HG03432 (cell line): ENCODE measurements at regions not wholly inside any gene's neighbourhood (a gene's known extent, or its start where the extent isn't known, plus 50 kb on each side); places are given as distances from the start of the nearest gene placed in this dataset.
A peak's percentile ranks its signal among the peaks of the same experiment; 100 is the strongest.
"Not testable (repeated sequence)": the region's sequence is repeated elsewhere in the genome, so short reads cannot be mapped to it uniquely, and the experiment has no call there.

Experiments
- ATAC-seq: cut with Tn5 transposase; IDR thresholded peaks from one replicate; pipeline ENCODE4 v1.9.1; 2021; ENCODE audit warnings: mild to moderate bottlenecking, moderate library complexity; ENCODE audit not compliant: unreplicated experiment

DNA sequence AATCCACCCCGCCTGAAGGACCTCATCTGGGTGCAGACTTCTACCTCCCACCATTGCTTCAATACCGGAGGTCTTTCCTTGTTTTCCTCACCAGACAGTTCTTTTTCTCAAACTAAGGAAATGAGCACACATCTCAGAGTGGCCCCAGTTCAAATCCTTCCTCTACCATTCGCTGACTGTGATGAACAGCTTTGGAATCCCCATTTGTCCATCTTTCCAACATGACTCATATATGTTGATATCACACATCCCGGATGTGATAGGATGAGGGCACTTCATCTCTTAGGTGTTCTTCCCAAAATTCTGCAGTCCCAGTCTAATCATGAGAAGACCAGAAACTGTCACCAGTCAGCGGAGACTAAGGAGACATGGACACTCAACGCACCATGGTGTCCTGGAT is 67.9 kb upstream of the SMURF2 start:
- ATAC-seq, result not testable (repeated sequence)

GRCh38 chr17:64729201-64729600 is 67.1 kb upstream of the SMURF2 start:
- ATAC-seq, result no peak

GRCh38 chr17:64728041-64728695 is 66.1 kb upstream of the SMURF2 start:
- ATAC-seq, result no peak

- not testable (repeated sequence) for ATAC-seq
Measured at GRCh38 chr17:64726025-64726424, 63.9 kb upstream of the SMURF2 start.

DNA sequence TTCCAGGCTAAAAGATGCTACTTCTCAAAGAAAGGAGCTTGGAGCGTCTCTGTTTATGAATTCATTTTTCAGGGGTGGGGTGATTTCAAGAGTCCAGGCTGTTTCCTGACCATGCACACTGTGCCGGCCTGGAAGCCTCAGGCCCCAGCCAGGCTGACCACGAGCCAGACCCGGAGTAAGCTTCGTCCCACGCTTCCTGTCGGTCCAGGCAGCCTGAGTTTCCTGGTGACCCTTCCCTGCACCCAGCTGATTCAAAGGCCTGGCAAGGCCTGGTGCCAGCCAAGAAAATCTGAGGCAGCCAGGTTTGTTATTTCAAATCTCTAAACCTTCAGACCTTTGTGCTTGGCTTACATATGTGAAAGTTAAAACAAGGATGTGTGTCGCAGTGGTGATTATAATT is 62.1 kb upstream of the SMURF2 start:
- not testable (repeated sequence) for ATAC-seq

GRCh38 chr17:64723781-64724180 is 61.7 kb upstream of the SMURF2 start:
- ATAC-seq, result no peak

GRCh38 chr17:64721556-64721955 is 59.4 kb upstream of the SMURF2 start:
- ATAC-seq, result not testable (repeated sequence)

- ATAC-seq, result not testable (repeated sequence)
Measured at GRCh38 chr17:64720253-64720652, 58.1 kb upstream of the SMURF2 start.

DNA sequence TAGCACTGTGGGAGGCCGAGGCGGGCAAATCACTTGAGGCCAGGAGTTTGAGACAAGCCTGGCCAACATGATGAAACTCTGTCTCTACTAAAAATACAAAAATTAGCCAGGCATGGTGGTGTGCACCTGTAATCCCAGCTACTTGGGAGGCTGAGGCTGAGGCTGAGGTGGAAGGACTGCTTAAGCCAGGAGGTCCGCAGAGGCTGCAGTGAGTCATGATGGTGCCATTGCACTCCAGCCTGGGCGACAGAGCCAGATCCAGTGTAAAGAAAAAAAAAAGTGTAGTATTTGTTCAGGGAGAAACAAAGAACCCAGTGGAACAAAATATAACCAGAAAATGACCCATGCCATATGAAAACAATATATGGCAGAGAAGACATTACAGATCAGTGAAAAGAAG is 57.4 kb upstream of the SMURF2 start:
- not testable (repeated sequence) for ATAC-seq

DNA sequence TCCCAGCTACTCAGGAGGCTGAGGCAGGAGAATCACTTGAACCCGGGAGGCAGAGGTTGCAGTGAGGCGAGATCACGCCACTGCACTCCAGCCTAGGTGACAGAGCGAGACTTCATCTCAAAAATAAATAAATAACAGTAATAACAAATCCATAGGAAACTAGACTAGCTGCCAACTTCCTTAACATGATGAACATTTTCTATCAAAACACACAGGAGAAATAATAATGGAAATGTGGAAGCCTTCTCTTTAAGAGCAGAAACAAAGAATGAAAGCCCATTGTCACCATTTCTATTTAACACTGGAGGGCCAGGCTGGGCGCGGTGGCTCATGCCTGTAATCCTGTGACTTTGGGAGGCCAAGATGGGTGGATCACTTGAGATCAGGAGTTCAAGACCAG is 56.7 kb upstream of the SMURF2 start:
- not testable (repeated sequence) for ATAC-seq

GRCh38 chr17:64718058-64718457 is 56.0 kb upstream of the SMURF2 start:
- ATAC-seq, result no peak

DNA sequence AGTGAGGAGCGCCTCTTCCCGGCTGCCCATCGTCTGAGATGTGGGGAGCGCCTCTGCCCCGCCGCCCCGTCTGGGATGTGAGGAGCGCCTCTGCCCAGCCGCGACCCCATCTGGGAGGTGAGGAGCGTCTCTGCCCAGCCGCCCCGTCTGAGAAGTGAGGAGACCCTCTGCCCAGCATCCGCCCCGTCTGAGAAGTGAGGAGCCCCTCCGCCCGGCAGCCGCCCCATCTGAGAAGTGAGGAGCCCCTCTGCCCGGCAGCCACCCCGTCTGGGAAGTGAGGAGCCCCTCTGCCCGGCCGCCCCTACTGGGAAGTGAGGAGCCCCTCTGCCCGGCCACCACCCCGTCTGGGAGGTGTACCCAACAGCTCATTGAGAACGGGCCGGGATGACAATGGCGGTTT is 54.4 kb upstream of the SMURF2 start:
- ATAC-seq, result not testable (repeated sequence)

DNA sequence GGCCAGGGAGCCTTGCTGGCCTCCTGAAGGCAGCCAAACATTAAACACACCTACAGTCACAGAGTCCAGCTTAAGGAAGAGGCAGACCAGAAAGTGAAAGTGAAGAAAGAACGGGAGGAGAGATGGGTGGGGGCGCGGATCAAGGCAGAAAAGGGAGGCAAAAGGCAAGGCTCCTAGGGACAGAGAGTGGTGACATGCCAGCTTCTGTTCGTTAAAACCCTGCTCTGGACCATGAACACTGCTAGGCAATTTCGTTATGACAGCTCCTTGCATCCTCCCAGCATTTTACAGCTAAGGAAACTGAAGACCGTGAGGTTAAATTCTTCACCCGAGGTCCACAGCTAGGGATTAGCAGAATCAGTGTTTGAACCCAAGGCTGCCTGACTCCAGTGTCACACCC is 51.7 kb upstream of the SMURF2 start:
- ATAC-seq, result not testable (repeated sequence)

GRCh38 chr17:64712557-64713351 is 50.6 kb upstream of the SMURF2 start:
- ATAC-seq, result peak; percentile 83
